MM.1S (cell line): ENCODE measurements at regions not wholly inside any gene's neighbourhood (a gene's known extent, or its start where the extent isn't known, plus 50 kb on each side); places are given as distances from the start of the nearest gene placed in this dataset.

Source experiments
- DNase-seq: peaks from one replicate; pipeline ENCODE4 v3.0.0-alpha.2; 2015
- H2AFZ ChIP-seq: fragments of 300-600 bp; sonication (generic); 2 replicates; pipeline ENCODE4 v1.6.0; 2016; ENCODE audit warnings: antibody characterized with exemption, low read length
- H3F3A ChIP-seq: fragments of 300-600 bp; sonication (generic); 2 replicates; pipeline ENCODE4 v1.6.1; 2016; ENCODE audit warnings: mild to moderate bottlenecking, antibody characterized with exemption, low read length, moderate library complexity, mixed read lengths; ENCODE audit not compliant: insufficient read depth
- H3K27ac ChIP-seq: fragments of 300-600 bp; sonication (generic); 2 replicates; pipeline ENCODE4 v1.5.1; 2016; ENCODE audit warnings: mild to moderate bottlenecking, low read length
- H3K27me3 ChIP-seq: fragments of 300-600 bp; sonication (generic); replicated peaks from 2 replicates; pipeline ENCODE4 v1.6.0; 2016; ENCODE audit warnings: low read length; ENCODE audit not compliant: insufficient read depth
- H3K36me3 ChIP-seq: fragments of 300-600 bp; sonication (generic); replicated peaks from 2 replicates; pipeline ENCODE4 v1.6.1; 2016; ENCODE audit warnings: mild to moderate bottlenecking, low read length, mixed read lengths; ENCODE audit not compliant: insufficient read depth
- H3K4me1 ChIP-seq: fragments of 300-600 bp; sonication (generic); 2 replicates; pipeline ENCODE4 v1.6.1; 2016; ENCODE audit warnings: low read length, mixed read lengths
- H3K4me2 ChIP-seq: fragments of 300-600 bp; sonication (generic); 2 replicates; pipeline ENCODE4 v1.6.0; 2016; ENCODE audit warnings: low read depth, low read length
- H3K4me3 ChIP-seq: fragments of 300-600 bp; sonication (generic); 2 replicates; pipeline ENCODE4 v1.5.1; 2016; ENCODE audit warnings: low read length, mixed read lengths
- H3K79me2 ChIP-seq: fragments of 300-600 bp; sonication (generic); 2 replicates; pipeline ENCODE4 v1.6.1; 2016; ENCODE audit warnings: mixed run types, low read length, mixed read lengths
- H3K9ac ChIP-seq: fragments of 300-600 bp; sonication (generic); 2 replicates; pipeline ENCODE4 v1.6.1; 2016; ENCODE audit warnings: low read length, mixed read lengths
- H3K9me2 ChIP-seq: fragments of 300-600 bp; sonication (generic); replicated peaks from 2 replicates; pipeline ENCODE4 v1.6.1; 2016; ENCODE audit warnings: mild to moderate bottlenecking, low read length, mixed read lengths; ENCODE audit not compliant: insufficient read depth
- H3K9me3 ChIP-seq: fragments of 300-600 bp; sonication (generic); replicated peaks from 2 replicates; pipeline ENCODE4 v1.6.1; 2016; ENCODE audit warnings: mild to moderate bottlenecking, low read length, mixed read lengths; ENCODE audit not compliant: insufficient read depth
- H4K20me1 ChIP-seq: fragments of 300-600 bp; sonication (generic); 2 replicates; pipeline ENCODE4 v1.6.1; 2016; ENCODE audit warnings: mild to moderate bottlenecking, low read length, moderate library complexity, mixed read lengths; ENCODE audit not compliant: insufficient read depth
- EZH2 ChIP-seq: fragments of 300-600 bp; sonication (generic); optimal IDR thresholded peaks from 2 replicates; pipeline ENCODE3; 2017; ENCODE audit warnings: low read depth, mild to moderate bottlenecking, antibody characterized with exemption, low read length, mixed read lengths
- EZH2phosphoT487 ChIP-seq: fragments of 300-600 bp; sonication (generic); IDR thresholded peaks from 2 replicates; pipeline ENCODE4 v1.6.1; 2018; ENCODE audit warnings: antibody characterized with exemption, low read length
- TF ChIP-seq, protein P1 (sequence below): fragments of 300-600 bp; sonication (generic); IDR thresholded peaks from 2 replicates; pipeline ENCODE4 v1.5.1; 2016; ENCODE audit warnings: antibody characterized with exemption, low read length, mixed read lengths

DNA sequence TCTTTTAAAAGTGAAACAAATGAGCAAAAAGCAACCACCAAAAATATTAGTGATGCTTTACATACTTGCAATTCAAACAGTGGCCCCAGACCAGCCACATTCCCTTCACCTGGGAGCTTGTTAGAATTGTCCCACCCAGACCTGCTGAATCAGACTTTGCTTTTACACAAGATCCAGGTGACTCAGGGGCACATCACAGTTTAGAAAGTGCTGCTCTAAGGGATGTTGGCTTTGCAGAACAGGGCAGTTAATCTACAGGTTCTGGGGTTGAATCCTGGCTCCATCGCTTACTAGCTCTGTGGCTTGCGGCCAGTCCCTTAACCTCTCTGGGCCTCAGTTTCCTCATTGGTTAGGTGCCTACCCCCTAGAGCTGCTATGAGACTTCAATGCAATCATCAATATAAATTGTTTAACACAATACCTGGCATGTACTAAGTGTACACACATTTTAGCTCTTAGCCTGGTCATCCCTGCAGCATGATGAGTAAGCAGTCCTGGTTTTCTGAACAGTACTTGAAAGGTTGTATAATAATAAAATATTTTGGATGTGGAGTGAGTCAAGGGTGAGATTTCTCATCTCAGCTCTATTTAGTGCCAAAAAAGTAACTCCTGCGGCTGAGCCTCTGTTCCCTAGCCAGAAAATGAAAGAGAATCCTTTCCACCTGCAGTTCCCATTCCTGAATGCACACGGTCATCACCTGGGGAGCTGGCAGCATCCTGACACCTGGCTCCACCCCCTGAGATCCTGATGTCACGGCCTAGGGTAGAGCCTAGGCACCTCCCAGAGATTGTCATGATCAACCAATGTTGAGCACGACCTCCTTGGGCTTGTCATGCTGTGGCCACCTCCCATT lies 162.7 kb downstream of the ANKRD60 start:
- Histone ChIP-seq H2AFZ (no peak overlapping the region), H3K27me3 (peaks cover 83% of the 10 kb centered on the region), H3K36me3 (no peaks in the 10 kb centered on the region), H3K79me2 (no peaks in the 10 kb centered on the region), H3K27ac (no peak overlapping the region), H3K9me3 (no peaks in the 10 kb centered on the region), H4K20me1 (no peaks in the 10 kb centered on the region), H3K9ac (no peak overlapping the region), H3K4me3 (no peak overlapping the region), H3F3A (no peaks in the 10 kb centered on the region), H3K4me2 (no peak overlapping the region), H3K4me1 (no peaks in the 10 kb centered on the region), H3K9me2 (no peaks in the 10 kb centered on the region)
- TF ChIP-seq, protein P1, sequence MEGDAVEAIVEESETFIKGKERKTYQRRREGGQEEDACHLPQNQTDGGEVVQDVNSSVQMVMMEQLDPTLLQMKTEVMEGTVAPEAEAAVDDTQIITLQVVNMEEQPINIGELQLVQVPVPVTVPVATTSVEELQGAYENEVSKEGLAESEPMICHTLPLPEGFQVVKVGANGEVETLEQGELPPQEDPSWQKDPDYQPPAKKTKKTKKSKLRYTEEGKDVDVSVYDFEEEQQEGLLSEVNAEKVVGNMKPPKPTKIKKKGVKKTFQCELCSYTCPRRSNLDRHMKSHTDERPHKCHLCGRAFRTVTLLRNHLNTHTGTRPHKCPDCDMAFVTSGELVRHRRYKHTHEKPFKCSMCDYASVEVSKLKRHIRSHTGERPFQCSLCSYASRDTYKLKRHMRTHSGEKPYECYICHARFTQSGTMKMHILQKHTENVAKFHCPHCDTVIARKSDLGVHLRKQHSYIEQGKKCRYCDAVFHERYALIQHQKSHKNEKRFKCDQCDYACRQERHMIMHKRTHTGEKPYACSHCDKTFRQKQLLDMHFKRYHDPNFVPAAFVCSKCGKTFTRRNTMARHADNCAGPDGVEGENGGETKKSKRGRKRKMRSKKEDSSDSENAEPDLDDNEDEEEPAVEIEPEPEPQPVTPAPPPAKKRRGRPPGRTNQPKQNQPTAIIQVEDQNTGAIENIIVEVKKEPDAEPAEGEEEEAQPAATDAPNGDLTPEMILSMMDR, result no peak
- TF ChIP-seq EZH2phosphoT487 (no peak), EZH2 (no peak)
- no peak for DNase-seq

DNA sequence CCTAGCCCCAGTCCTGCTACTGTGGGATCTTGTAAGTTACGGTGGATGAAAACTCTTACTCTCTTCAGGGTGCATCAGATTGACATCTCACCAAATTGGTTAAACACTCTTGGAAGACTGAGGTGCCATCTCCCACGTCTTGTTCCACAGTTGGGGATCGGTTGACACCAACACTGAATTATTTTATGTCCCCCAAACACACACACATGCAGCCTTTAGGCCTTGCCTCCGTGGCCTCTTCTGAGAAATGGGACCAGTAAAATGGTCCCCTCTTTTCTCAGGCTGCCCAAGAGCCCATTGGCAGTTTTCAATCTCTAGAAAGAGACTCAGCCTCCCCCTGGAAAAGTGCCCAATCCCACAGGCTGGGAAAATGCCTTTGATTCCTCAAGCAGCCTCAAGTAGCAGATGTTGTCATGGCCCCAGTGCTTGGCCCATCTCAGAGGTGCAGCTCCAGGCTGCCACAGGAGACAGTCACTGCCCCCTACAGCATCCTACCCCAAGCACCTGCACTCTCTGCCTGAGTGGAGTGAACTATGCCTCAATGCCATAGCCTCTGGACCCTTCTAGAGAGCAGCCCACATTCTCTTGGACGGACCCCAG lies 163.9 kb downstream of the ANKRD60 start:
- Histone ChIP-seq H3K4me3 (no peak overlapping the region), H3K9me2 (no peaks in the 10 kb centered on the region), H4K20me1 (no peaks in the 10 kb centered on the region), H3F3A (no peaks in the 10 kb centered on the region), H3K4me2 (no peak overlapping the region), H3K36me3 (no peaks in the 10 kb centered on the region), H3K27ac (no peak overlapping the region), H2AFZ (no peak overlapping the region), H3K9me3 (no peaks in the 10 kb centered on the region), H3K27me3 (peaks cover 79% of the 10 kb centered on the region), H3K9ac (no peak overlapping the region), H3K79me2 (no peaks in the 10 kb centered on the region), H3K4me1 (no peaks in the 10 kb centered on the region)
- TF ChIP-seq EZH2 (no peak), EZH2phosphoT487 (no peak)
- TF ChIP-seq, protein P1, result no peak
- no peak for DNase-seq

DNA sequence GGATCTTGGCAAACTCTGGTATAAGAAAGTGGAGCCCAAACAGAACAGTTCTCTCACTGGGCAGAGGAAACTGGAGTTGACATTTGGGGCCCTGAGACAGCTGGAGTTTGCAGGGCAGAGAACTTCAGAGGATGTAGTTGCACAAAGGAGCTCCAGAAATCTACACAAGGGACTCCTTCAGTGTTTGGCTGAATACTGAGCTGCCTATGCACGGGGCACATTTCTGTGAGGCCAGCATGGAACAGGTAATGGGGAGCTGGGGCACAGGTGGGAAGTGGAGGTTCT lies 169.3 kb downstream of the ANKRD60 start:
- Histone ChIP-seq H3K4me3 (no peak overlapping the region), H3K27ac (no peak overlapping the region), H3K4me1 (no peaks in the 10 kb centered on the region), H3K36me3 (no peaks in the 10 kb centered on the region), H3K9ac (no peak overlapping the region), H3K4me2 (no peak overlapping the region), H2AFZ (no peak overlapping the region), H3F3A (no peaks in the 10 kb centered on the region), H4K20me1 (no peaks in the 10 kb centered on the region), H3K27me3 (peaks cover 81% of the 10 kb centered on the region), H3K79me2 (no peaks in the 10 kb centered on the region), H3K9me2 (no peaks in the 10 kb centered on the region), H3K9me3 (no peaks in the 10 kb centered on the region)
- TF ChIP-seq, protein P1, result no peak
- no peak for TF ChIP-seq EZH2phosphoT487
- no peak for DNase-seq
